Choroid plexus epithelial cell (primary cell): ENCODE measurements at regions not wholly inside any gene's neighbourhood (a gene's known extent, or its start where the extent isn't known, plus 50 kb on each side); places are given as distances from the start of the nearest gene placed in this dataset.
"Not testable (repeated sequence)": the region's sequence is repeated elsewhere in the genome, so short reads cannot be mapped to it uniquely, and the experiment has no call there.

Experiments used
- DNase-seq: peaks from one replicate; pipeline ENCODE4 v3.0.0-alpha.2; 2010; ENCODE audit warnings: low read depth
- H3K4me3 ChIP-seq: 2 replicates; pipeline ENCODE4 v1.5.1; 2011; ENCODE audit warnings: low read depth, mild to moderate bottlenecking, control low read depth, low read length, moderate library complexity
- TF ChIP-seq, protein P1 (sequence below): conservative IDR thresholded peaks from 2 replicates; pipeline ENCODE4 v1.5.1; 2011; ENCODE audit warnings: low read depth, mild to moderate bottlenecking, control low read depth, inconsistent platforms, low read length, moderate library complexity

DNA sequence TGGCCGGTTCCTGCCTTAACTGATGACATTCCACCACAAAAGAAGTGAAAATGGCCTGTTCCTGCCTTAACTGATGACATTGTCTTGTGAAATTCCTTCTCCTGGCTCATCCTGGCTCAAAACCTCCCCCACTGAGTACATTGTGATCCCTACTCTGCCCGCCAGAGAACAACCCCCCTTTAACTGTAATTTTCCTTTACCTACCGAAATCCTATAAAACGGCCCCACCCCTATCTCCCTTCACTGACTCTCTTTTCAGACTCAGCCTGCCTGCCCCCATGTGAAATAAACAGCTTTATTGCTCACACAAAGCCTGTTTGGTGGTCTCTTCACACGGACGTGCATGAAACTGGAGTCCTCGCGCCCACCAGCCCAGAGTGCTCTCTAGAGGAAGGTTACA, 166.5 kb downstream of the ADRA2C start:
- not testable (repeated sequence) for H3K4me3 ChIP-seq, DNase-seq

DNA sequence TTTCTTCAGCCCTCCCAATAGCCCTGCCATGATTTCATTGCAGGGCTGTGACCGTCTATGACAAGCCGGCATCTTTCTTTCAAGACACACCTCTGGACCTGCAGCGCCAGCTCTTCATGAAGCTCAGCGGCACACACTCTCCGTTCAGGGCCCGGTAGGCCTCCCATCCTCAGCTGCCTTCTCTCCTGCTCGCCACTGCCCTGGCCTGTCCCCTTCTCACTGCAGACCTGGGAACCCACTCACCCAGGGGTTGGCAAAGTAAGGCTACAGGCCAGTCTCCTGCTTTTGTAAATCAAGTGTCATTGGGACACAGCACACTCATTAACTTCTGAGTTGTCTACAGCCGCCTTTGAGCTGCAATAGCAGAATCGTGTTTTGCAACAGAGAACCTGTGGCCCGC, 169.2 kb downstream of the ADRA2C start:
- not testable (repeated sequence) for H3K4me3 ChIP-seq, DNase-seq

DNA sequence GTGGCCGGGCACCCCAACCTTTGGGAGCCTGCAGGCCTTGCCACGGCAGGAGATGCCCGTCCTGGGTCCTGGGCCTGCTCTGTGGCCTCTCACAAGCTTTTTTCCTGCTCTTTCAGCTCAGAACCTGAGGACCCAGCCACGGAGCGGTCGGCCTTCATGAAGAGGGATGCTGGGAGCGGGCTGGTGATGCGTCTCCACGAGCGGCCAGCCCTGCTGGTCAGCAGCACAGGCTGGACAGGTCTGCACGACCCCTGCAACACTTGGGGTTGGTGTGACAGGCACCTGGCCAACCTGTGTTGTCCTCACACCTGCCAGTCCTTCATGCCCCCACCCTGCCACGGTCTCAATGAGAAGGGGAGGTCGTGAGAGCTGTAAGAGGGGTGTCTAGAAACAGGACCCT, 170.0 kb downstream of the ADRA2C start:
- TF ChIP-seq, protein P1, sequence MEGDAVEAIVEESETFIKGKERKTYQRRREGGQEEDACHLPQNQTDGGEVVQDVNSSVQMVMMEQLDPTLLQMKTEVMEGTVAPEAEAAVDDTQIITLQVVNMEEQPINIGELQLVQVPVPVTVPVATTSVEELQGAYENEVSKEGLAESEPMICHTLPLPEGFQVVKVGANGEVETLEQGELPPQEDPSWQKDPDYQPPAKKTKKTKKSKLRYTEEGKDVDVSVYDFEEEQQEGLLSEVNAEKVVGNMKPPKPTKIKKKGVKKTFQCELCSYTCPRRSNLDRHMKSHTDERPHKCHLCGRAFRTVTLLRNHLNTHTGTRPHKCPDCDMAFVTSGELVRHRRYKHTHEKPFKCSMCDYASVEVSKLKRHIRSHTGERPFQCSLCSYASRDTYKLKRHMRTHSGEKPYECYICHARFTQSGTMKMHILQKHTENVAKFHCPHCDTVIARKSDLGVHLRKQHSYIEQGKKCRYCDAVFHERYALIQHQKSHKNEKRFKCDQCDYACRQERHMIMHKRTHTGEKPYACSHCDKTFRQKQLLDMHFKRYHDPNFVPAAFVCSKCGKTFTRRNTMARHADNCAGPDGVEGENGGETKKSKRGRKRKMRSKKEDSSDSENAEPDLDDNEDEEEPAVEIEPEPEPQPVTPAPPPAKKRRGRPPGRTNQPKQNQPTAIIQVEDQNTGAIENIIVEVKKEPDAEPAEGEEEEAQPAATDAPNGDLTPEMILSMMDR, result no peak
- no peak for DNase-seq
- H3K4me3 ChIP-seq, result no peak overlapping the region

DNA sequence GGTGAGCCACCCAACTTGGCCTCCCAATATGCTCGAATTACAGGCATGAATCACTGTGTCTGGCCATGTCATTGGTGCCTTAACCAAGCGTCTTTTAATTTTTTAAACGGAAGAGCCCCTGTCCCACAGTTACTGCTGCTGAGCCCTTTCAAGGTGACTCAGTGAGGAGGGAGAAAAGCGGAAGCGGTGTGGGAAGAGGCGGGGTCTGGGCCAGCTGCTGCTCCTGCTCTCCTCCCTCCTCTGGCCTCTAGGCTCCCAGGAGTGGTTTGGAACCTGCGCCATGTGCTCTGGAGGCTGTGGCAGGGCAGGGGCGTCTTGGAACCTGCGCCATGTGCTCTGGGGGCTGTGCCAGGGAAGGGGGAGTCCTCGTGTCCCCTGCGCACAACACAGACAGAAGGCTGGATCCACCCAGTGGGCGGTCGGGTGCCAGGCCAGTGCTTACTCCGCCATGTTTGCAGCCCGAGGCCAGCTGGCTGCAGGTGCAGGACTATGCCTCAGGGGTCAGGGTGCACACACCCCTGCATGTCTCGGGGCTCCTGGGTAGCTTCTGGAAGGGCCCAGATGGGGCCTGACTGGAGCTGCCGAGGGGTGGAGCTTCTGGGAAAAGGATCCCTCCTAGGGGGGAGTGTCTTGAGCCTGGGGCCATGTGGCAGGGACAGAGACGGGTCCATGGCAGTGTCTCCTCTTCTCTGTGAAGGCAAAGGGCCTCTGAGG, 171.8 kb downstream of the ADRA2C start:
- DNase-seq, H3K4me3 ChIP-seq: not testable (repeated sequence)

DNA sequence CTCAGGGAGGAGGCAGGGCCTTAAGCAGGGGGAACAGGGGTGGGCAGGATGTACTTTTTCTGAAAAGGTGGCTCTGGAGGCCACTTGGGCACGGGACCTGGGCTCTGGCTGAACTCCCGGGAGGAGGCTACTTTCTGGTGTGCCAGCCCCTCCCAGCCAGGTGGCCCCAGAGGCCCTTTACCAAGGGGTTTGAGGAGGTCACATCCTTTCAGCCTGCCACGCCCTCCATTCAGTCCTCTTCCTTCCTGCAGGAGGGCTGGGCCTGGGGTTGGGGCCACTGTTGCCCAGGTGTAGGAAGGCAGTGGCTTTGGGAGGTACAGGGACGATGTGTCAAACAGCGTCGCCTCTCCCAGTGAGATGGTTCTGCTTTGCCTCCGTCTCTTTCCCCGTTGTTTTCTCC, 172.5 kb downstream of the ADRA2C start:
- DNase-seq, H3K4me3 ChIP-seq: not testable (repeated sequence)

DNA sequence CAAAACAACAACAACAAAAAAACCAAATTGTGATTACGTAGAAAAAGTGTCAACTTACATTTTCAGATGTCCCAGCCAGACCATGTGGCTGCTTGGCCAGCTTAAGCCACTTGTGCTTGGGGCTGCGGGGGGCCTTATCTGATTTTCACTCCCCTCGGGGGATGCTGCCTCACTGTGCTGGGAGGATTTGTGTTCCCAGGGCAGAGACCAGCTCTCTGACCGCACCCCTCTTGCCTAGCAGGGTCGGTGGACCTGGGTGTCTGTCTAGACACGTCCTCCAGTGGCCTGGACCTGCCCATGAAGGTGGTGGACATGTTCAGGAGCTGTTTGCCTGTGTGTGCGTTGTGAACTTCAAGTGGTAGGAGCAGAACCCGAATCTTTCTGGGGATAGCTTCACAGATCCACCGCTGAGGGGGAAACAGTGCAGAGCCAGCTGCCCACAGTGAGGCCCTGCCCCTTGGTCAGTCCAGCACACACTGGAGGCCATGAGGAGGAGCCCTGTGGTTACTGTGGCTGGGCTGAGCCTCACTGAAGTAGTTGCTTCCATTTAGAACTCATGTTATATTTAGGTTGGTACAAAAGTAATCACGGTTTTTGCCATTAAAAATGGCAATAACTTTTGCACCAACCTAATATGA, 173.9 kb downstream of the ADRA2C start:
- not testable (repeated sequence) for H3K4me3 ChIP-seq
- peak; percentile 46 for DNase-seq

DNA sequence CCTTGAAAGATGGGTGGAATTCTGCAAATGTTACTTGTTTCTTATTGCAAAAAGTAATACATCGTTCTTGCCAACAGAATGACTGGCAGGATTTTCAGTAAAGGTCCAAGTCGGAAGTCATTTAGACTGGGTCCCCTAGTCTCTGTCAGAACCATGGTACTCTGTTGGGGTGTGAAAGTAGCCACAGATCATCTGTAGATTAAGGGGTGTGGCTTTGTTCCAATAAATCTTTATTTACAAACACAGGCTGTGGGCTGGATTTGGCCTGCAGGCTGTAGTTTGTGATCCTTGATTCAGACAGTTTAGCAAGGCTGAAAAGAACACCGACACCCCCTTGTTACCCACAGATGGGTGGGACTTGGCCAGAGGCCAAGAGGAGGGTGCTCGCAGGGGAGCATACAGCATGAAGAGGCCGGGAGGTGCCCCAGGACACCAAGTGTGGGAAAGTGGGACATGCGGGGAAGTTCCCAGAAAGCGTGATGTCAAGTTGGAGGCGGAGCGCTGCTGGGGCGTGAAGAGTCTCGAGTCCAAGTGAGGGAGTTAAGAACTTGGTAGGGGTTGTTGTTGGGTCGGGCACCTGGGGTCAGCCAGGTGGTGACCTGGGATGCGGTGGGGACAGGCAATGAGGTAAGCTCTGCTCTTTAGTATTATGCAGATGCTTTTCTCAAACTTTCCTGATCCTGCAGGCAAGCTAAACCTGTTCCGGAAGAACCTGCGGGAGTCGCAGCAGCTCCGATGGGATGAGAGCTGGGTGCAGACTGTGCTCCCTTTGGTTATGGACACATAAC, 175.7 kb downstream of the ADRA2C start:
- not testable (repeated sequence) for H3K4me3 ChIP-seq, DNase-seq

DNA sequence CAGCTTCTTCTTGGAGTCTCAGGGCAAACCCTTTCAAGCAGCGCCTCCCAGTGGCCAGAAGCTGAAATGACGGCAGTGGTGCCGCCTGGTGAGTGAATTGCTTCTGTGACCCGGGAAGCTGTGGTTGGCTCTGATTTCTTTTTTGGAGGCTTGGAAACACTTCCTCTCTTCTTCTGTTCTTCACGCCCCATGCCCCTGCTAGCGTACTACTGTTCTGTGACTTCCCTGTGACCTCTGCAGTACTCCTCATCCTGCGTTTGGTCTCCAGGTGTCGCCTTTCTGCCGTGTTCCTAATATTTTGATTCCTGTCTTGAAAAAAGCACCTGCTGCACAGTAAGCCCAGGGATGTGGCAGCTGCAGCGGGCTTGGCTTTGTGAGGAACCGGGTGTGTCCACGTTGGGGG, 176.4 kb downstream of the ADRA2C start:
- TF ChIP-seq, protein P1, result peak; percentile 57
- H3K4me3 ChIP-seq, result not testable (repeated sequence)
- peak; percentile 50 for DNase-seq

DNA sequence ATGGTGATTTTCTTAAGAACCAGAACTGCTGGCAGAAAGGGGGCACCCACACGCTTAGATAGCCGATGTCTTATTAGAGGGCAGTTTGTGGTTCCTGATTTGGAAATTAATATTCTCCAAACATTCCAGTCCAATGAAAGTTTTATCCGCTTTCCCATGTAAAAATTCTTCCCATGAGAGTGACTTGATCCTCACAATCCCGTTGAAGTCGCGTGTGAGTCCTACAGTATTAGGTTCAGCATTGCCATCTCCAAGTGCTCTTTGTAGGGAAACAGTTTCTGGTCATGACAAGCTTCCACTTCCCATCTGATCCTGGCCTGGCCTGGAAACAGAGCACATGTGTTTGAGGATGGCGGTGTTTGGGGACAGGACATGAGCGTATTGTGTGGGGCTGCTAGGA, 176.9 kb downstream of the ADRA2C start:
- H3K4me3 ChIP-seq, DNase-seq: not testable (repeated sequence)

DNA sequence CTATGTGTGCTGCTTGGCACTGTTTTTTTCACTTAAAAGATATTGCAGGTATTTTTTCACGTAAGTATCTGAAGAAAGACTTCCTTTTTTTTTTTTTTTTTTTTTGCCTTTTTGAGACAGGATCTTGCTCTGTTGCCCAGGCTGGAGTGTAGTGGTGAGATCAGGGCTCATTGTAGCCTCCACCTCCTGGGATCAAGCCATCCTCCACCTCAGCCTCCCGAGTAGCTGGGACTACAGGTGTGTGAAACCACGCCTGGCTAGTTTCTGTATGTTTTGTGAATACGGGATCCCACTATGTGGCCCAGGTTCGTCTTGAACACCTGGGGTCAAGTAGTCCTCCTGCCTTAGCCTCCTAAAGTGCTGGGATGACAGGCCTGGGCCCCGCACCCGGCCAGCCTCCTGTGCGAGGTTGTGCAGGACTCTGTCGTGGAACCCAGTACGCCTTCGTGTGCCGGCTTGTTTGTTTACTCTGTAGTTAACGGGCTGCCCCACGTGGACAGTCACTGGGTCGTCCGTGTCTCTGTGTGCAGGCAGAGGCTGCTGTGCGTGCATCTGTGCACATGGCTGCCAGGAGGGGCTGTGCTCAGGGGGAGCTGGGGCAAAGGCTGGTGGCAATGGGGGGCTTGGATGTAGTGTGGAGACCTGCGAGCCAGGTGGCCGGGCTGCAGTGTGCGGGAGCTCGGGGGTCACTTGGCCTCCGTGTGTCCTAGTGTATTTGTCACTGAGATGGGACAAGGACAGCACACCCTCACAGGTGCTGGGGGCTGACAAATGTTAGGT, 179.5 kb downstream of the ADRA2C start:
- TF ChIP-seq, protein P1, result no peak
- no peak for DNase-seq
- no peak overlapping the region for H3K4me3 ChIP-seq

DNA sequence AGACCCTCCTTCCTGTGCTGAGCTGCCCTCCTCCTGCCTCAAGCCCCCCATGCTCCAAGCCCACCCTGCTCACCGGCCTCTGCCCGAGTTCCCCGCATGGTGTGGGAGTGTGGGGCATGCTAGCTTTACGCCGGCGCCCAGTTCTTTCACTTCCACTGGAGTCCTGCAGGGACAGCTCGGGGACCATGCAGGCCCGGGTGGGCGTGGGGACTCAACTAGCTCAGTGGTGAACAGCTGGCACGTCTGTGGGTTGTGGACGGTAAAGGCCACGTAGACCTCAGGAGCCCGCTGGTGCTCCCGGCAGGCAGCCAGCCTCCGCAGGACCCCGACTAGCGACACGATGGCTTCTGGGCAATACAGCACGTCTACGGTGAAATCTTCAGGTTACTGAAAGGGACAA, 180.4 kb downstream of the ADRA2C start:
- not testable (repeated sequence) for DNase-seq, H3K4me3 ChIP-seq

DNA sequence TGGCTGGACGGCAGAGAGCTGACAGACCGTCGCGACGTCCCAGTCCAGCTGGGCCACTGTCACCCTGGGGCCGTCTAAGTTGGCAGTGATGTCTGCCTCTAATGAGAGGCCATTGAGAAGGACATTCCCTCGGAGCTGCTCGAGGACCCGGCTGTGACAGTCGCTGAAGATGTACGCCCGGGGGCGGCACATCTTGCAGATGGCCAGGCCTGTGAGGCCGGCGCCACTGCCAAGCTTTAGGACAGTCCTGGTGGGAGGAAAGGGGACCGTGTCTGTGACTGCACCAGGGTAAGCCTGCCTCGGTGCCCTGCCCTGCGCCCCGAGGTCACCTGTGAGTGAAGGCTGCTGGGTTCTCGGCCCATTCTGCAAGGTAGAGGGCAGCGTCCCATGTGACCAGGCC, 181.6 kb downstream of the ADRA2C start:
- H3K4me3 ChIP-seq, DNase-seq: not testable (repeated sequence)

DNA sequence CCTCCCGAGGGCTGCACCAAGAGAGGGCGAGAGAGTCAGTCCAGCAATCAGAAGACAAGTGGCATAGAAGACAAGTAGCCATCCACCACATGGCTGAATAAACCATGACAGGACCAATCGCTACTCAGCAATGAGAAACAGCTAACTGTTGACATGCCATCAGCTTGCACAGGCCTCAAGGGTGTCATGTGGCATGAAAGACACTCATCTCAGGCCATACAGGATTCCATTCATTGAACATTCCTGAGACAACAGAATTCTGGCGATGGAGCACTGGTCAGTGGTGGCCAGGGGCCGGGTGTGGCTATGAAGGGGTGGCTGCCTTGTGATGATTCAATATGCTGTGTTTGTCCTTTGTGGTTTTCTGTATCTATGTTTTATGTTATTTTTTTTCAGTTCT, 182.0 kb downstream of the ADRA2C start:
- H3K4me3 ChIP-seq, DNase-seq: not testable (repeated sequence)
